NB4 (cell line): ENCODE measurements at regions not wholly inside any gene's neighbourhood (a gene's known extent, or its start where the extent isn't known, plus 50 kb on each side); places are given as distances from the start of the nearest gene placed in this dataset.

Experiments
- POLR2A ChIP-seq: IDR thresholded peaks from 2 replicates; pipeline ENCODE4 v1.6.1; 2011; ENCODE audit warnings: mild to moderate bottlenecking; ENCODE audit not compliant: insufficient read length; ENCODE audit errors: extremely low read depth
- TF ChIP-seq, protein P1 (sequence below): IDR thresholded peaks from one replicate; pipeline ENCODE4 v1.5.1; 2012; ENCODE audit warnings: low read depth, low read length

DNA sequence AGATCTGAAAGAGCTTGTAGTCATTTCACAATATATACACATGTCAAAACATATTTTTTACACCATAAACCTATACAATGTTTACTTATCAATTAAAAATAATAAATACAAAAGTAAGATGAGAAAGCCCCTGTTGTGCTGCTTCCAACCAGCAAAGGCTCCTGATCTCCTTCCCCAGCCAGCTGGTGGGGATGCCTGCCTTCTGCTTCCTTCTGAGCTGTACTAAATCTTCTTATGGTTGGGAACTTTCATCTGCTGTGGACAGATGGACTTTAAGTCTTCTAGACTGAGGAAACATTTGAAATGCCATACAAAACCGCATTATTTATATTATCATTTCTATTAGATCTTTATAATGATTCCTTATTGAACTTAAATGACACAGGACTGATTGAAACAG, 745.3 kb upstream of the CHD1 start:
- TF ChIP-seq POLR2A: no peak
- TF ChIP-seq, protein P1, sequence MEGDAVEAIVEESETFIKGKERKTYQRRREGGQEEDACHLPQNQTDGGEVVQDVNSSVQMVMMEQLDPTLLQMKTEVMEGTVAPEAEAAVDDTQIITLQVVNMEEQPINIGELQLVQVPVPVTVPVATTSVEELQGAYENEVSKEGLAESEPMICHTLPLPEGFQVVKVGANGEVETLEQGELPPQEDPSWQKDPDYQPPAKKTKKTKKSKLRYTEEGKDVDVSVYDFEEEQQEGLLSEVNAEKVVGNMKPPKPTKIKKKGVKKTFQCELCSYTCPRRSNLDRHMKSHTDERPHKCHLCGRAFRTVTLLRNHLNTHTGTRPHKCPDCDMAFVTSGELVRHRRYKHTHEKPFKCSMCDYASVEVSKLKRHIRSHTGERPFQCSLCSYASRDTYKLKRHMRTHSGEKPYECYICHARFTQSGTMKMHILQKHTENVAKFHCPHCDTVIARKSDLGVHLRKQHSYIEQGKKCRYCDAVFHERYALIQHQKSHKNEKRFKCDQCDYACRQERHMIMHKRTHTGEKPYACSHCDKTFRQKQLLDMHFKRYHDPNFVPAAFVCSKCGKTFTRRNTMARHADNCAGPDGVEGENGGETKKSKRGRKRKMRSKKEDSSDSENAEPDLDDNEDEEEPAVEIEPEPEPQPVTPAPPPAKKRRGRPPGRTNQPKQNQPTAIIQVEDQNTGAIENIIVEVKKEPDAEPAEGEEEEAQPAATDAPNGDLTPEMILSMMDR: no peak
